Aorta (tissue), 5 donors: ENCODE measurements at regions not wholly inside any gene's neighbourhood (a gene's known extent, or its start where the extent isn't known, plus 50 kb on each side); places are given as distances from the start of the nearest gene placed in this dataset.

Experiments used
- ATAC-seq: fragments of 200-7000 bp; cut with Tn5 transposase; one replicate; pipeline ENCODE4 v1.9.1; 2022; ENCODE audit warnings: moderate library complexity; ENCODE audit not compliant: low FRiP score
- DNase-seq, 2 donors: peaks; one replicate each; pipeline ENCODE4 v3.0.0-alpha.2; 2020
- H3K27ac ChIP-seq, 2 donors: one replicate each; pipeline ENCODE4 v1.5.1; 2013; ENCODE audit warnings: low read length in 2 of 2, mild to moderate bottlenecking in 2 of 2, moderate library complexity in 2 of 2, control low read depth in 1 of 2, inconsistent platforms in 1 of 2, low read depth in 1 of 2
- H3K27me3 ChIP-seq, 2 donors: one replicate each; pipeline ENCODE4 v1.6.1; 2013; ENCODE audit warnings: control low read depth in 1 of 2, low read length in 1 of 2, mild to moderate bottlenecking in 1 of 2, moderate library complexity in 1 of 2; ENCODE audit not compliant: insufficient read depth in 2 of 2, control insufficient read depth in 1 of 2
- H3K36me3 ChIP-seq, 2 donors: one replicate each; pipeline ENCODE4 v1.6.1; 2013; ENCODE audit warnings: control low read depth in 1 of 2, low read length in 1 of 2, mild to moderate bottlenecking in 1 of 2; ENCODE audit not compliant: insufficient read depth in 2 of 2, control insufficient read depth in 1 of 2
- H3K4me1 ChIP-seq, 2 donors: one replicate each; pipeline ENCODE4 v1.6.1; 2013; ENCODE audit warnings: low read length in 2 of 2, control low read depth in 1 of 2, mild to moderate bottlenecking in 1 of 2, moderate library complexity in 1 of 2; ENCODE audit not compliant: insufficient read depth in 2 of 2, control insufficient read depth in 1 of 2
- H3K4me3 ChIP-seq, 2 donors: one replicate each; pipeline ENCODE4 v1.5.1; 2013; ENCODE audit warnings: low read length in 2 of 2, control low read depth in 1 of 2, mild to moderate bottlenecking in 1 of 2
- H3K9me3 ChIP-seq: one replicate; pipeline ENCODE4 v1.6.1; 2013; ENCODE audit warnings: mild to moderate bottlenecking, low read length; ENCODE audit not compliant: control insufficient read depth
- WGBS, 2 donors: extraction: QIAGEN DNeasy Blood & Tissue Kit; methylation state at CpG; one replicate each; pipeline ENCODE4 v1.1.7; 2013; 5-methylcytosine and 5-hydroxymethylcytosine counted together
- intact Hi-C, 2 donors: fragments of 100-400 bp; cut with DNase I; formaldehyde crosslinking; loops; one replicate each; pipeline versions ENCODE4 v1.14.2 to v1.15.0; 2022
- donor health status: healthy with polysubstance abuse.
- donor health status: Bipolar disorder and iron deficiency.
- donor health status: DM: no; HTN: no; CAD: no.
- donor health status: DM: no; HTN: no; CAD: no.
- donor health status: DM: yes; HTN: yes; CAD: no.

DNA sequence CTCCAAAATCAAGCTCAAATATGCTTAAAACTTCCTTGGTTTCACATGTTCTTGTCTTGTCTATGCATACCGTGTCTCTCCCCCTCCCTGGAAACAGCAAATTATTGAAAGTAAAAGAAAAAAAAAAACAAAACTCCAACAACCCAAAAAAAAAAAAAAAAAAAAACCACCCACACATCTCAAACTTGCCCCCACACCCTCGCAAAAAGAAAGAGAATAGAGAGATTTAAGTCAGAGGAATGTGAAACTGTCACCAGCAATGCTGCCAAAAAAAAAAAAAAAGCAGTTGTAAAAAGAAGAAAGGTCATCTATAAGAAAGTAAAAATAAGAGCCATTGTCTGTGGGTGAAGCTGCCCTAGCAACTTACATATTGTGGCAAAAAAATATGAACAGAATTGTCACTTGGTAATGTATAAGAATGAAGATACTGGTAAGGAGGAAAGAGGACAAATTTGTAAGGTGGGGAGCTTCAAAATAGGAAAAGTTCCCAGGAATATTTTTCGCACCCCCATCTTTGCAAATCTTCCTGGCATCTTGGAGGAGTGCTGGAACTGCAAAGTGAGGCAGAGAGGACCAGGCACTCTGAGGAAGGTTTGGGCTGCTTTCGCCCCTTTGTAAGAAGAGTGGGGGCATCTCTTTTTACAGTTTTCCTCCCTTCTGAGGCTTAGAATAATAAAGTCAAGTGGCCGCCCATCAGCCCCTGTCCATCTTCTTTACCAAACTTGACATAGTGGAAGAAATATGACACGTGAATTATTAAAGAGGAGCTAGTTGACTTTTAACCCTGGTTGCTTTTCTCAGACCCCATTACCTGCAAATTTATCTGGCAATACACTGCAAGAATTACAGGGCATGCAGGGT is 81.8 kb downstream of the NR2F2 start:
- intact Hi-C loops: no loop called here
- Histone ChIP-seq H3K4me3 (no peak overlapping the region), H3K9me3 (peaks cover 2% of the 10 kb centered on the region), H3K27me3 (peaks cover 0 to 5% of the 10 kb centered on the region in 2 donors), H3K36me3 (no peaks in the 10 kb centered on the region), H3K4me1 (no peaks in the 10 kb centered on the region), H3K27ac (no peak overlapping the region)
- 31 to 41% methylated on average over 6 of the region's 6 CpGs for WGBS, 2 donors
- DNase-seq: no peak
- ATAC-seq: no peak

DNA sequence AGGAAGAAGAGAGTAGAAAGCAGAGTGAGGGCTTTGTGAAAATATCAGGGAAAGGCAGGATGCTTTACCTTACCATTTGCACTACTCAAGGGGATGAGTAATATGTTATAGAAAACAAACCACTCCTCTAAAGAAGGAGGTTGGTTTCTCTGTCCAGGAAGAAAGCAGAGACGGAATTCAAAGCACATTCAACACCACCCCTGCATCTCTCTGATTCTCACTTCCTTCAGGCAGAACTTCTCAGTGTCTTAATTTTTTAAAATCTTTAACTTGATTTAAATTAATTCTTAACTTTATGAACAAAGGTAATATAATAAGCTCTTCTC is 82.4 kb downstream of the NR2F2 start:
- intact Hi-C loops: no loop called here
- Histone ChIP-seq H3K36me3 (no peaks in the 10 kb centered on the region), H3K27ac (no peak overlapping the region), H3K9me3 (peaks cover 2% of the 10 kb centered on the region), H3K4me1 (no peaks in the 10 kb centered on the region), H3K4me3 (no peak overlapping the region), H3K27me3 (peaks cover 0 to 3% of the 10 kb centered on the region in 2 donors)
- WGBS, 2 donors: 33 to 48% methylated on average over 1 of the region's 1 CpG
- DNase-seq (no peak), ATAC-seq (no peak)

- H3K27ac ChIP-seq: no peak overlapping the region
- ATAC-seq (no peak), DNase-seq (no peak)
- WGBS, 2 donors: 12 to 17% methylated on average over 9 of the region's 9 CpGs
- peaks cover 0 to 2% of the 10 kb centered on the region in 2 donors for H3K27me3 ChIP-seq
- intact Hi-C loops: no loop called here
- peaks cover 2% of the 10 kb centered on the region for H3K9me3 ChIP-seq
- no peaks in the 10 kb centered on the region for H3K4me1 ChIP-seq
- no peak overlapping the region for H3K4me3 ChIP-seq
- no peaks in the 10 kb centered on the region for H3K36me3 ChIP-seq
Measured at GRCh38 chr15:96413657-96414056, 83.2 kb downstream of the NR2F2 start.

DNA sequence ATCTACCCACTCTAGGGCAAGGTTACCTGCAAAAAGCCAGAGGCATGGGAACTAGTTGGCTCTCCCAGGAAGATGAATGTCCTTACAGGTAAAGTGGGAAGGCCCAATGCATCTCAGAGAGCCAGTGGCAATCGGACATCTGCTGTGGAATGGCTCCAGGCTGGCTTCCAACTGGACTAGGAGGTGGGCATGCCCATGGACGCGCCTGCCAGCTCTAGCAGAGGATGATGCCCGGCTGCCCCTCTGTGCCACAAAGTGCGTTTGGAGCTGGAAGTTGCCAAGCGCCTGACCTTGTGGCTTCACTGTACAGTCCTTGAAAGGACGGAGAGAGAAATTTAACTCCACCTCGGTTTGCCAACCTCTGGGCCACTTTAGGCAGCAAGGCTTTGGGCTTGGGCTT is 84.4 kb downstream of the NR2F2 start:
- H3K4me1 ChIP-seq: no peaks in the 10 kb centered on the region
- DNase-seq (no peak), ATAC-seq (no peak)
- H3K27ac ChIP-seq: no peak overlapping the region
- intact Hi-C loops: loop anchor here in 1 of 2 donors (5.0 kb wide), 1 partner anchor 43 kb away; no protein-coding TSS in a partner anchor
- no peak overlapping the region for H3K4me3 ChIP-seq
- peaks cover 2% of the 10 kb centered on the region for H3K9me3 ChIP-seq
- H3K27me3 ChIP-seq: peaks cover 0 to 2% of the 10 kb centered on the region in 2 donors
- WGBS, 2 donors: 18 to 32% methylated on average over 8 of the region's 8 CpGs
- no peaks in the 10 kb centered on the region for H3K36me3 ChIP-seq

DNA sequence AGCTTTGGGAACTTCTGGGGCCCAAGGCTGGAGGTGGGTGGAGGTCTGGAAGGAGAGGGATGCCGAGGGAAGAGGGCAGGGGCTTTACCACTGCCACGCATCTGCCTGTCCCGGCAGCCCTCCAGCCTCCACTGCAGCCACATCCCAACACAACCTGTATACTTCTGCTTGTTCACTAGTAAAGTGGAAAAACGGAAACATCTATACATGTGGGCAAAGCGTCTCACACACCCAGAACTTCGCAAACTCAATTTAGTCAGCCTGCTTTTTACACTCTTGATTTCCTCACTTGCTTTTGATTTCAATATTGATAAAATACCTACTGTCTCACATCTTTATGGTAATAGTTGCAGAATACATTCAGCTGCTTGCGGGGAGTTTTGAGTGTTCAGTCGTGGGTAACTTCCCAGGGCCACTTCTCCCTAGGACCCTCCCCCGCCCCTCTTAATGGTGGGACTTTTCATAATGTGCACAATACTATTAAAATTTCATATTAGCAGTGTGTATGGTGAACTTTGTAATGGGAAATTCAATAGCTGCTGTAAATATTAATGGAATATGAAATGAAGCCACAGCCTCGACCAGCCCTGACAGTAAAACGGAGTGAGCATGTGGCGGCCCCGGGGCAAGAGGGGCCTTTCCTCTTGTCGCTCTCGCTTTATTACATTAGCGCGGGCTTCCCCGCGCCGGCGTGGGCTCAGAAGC is 85.2 kb downstream of the NR2F2 start:
- 16 to 25% methylated on average over 21 of the region's 21 CpGs for WGBS, 2 donors
- no peak overlapping the region for H3K4me3 ChIP-seq
- no peak overlapping the region for H3K27ac ChIP-seq
- DNase-seq (no peak), ATAC-seq (no peak)
- intact Hi-C loops: loop anchor here in 1 of 2 donors (5.0 kb wide), 1 partner anchor 43 kb away; no protein-coding TSS in a partner anchor
- H3K4me1 ChIP-seq: no peaks in the 10 kb centered on the region
- no peaks in the 10 kb centered on the region for H3K27me3 ChIP-seq
- no peaks in the 10 kb centered on the region for H3K36me3 ChIP-seq
- H3K9me3 ChIP-seq: no peaks in the 10 kb centered on the region

DNA sequence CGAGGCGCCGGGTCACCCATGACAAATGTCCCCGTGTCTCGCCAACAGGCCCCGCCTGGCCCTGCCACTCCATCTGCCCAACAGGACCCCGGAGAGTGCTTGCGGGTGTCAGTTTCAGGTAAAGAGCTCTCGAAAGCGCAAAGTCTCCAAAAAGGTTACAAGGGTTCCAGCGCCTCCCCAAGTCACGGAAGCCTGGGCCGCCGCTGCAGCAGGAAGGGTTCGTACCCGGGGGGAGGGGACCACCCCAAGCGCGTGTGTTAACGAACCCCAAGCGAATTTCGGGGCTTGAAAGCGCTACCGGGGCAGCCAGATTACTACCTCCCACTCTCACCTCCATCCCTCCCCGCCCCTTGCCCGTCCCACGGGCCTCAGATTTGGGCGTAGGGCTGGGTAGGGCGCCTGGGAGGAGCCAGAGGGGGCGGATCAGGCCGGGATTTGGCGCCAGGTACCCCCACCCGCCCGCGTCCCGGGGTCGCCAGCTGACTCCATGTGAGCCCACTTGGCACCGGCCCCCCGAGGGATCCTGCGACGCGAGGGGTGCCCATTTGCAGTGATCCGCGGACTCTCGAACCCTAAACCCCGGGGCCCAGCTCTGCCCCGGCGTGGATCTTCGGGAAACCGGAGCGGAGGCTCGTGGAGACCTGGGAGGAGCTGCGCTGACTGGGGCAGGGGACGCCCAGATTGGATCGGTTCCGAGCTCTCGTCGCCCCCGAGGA is 85.9 kb downstream of the NR2F2 start:
- no peak overlapping the region for H3K4me3 ChIP-seq
- H3K9me3 ChIP-seq: no peaks in the 10 kb centered on the region
- WGBS, 2 donors: 3 to 4% methylated on average over 58 of the region's 58 CpGs
- no peak for DNase-seq
- no peak for ATAC-seq
- H3K36me3 ChIP-seq: no peaks in the 10 kb centered on the region
- intact Hi-C loops: loop anchor here in 1 of 2 donors (5.0 kb wide), 1 partner anchor 44 kb away; no protein-coding TSS in a partner anchor
- no peak overlapping the region for H3K27ac ChIP-seq
- peaks cover 0 to 2% of the 10 kb centered on the region in 2 donors for H3K27me3 ChIP-seq
- no peaks in the 10 kb centered on the region for H3K4me1 ChIP-seq

GRCh38 chr15:96416934-96417759 is 86.6 kb downstream of the NR2F2 start:
- Histone ChIP-seq H3K4me1 (no peaks in the 10 kb centered on the region), H3K27me3 (peaks cover 0 to 2% of the 10 kb centered on the region in 2 donors), H3K4me3 (no peak overlapping the region), H3K27ac (no peak overlapping the region), H3K36me3 (no peaks in the 10 kb centered on the region), H3K9me3 (no peaks in the 10 kb centered on the region)
- WGBS, 2 donors: 3% methylated on average over 51 of the region's 51 CpGs
- no peak for ATAC-seq
- no peak for DNase-seq
- intact Hi-C loops: loop anchor here in 1 of 2 donors (5.0 kb wide), 1 partner anchor 45 kb away; no protein-coding TSS in a partner anchor

GRCh38 chr15:96417760-96418130 is 87.2 kb downstream of the NR2F2 start:
- intact Hi-C loops: loop anchor here in 1 of 2 donors (5.0 kb wide), 1 partner anchor 45 kb away; no protein-coding TSS in a partner anchor

More at GRCh38 chr15:96417760-96418130, 87.2 kb downstream of the NR2F2 start:
- 9 to 14% methylated on average over 14 of the region's 14 CpGs for WGBS, 2 donors
- Histone ChIP-seq H3K4me3 (no peak overlapping the region), H3K27me3 (peaks cover 0 to 2% of the 10 kb centered on the region in 2 donors), H3K36me3 (no peaks in the 10 kb centered on the region), H3K27ac (no peak overlapping the region), H3K4me1 (no peaks in the 10 kb centered on the region), H3K9me3 (no peaks in the 10 kb centered on the region)
- ATAC-seq (no peak), DNase-seq (no peak)
